NT2/D1 (cell line): ENCODE measurements at regions not wholly inside any gene's neighbourhood (a gene's known extent, or its start where the extent isn't known, plus 50 kb on each side); places are given as distances from the start of the nearest gene placed in this dataset.

Experiments
- SUZ12 ChIP-seq: IDR thresholded peaks from 2 replicates; pipeline ENCODE4 v1.6.1; 2011; ENCODE audit not compliant: insufficient read length, insufficient read depth; ENCODE audit errors: extremely low read depth
- YY1 ChIP-seq: IDR thresholded peaks from 2 replicates; pipeline ENCODE4 v1.6.1; 2011; ENCODE audit not compliant: insufficient read length, insufficient read depth
- ZNF274 ChIP-seq: IDR thresholded peaks from 2 replicates; pipeline ENCODE4 v1.6.1; 2011; ENCODE audit warnings: mild to moderate bottlenecking, low read depth, low read length

GRCh38 chr5:115432691-115433090 is 111.9 kb downstream of the FEM1C start:
- no peak for TF ChIP-seq YY1
- no peak for TF ChIP-seq SUZ12
- TF ChIP-seq ZNF274, result no peak
